Thyroid gland (tissue), 4 donors: ENCODE measurements at regions not wholly inside any gene's neighbourhood (a gene's known extent, or its start where the extent isn't known, plus 50 kb on each side); places are given as distances from the start of the nearest gene placed in this dataset.

ENCODE experiments used
- DNase-seq, 2 donors: peaks; one replicate each; pipeline ENCODE4 v3.0.0-alpha.2; 2019
- H3K27ac ChIP-seq, 3 donors: fragments of 200-600 bp; sonication (generic); 1 replicate in 2 of 3; 2 replicates in 1 of 3; pipeline ENCODE4 v1.5.1; 2016 to 2019; ENCODE audit warnings: mild to moderate bottlenecking in 1 of 3, moderate library complexity in 1 of 3
- H3K27me3 ChIP-seq: fragments of 200-600 bp; sonication (generic); one replicate; pipeline ENCODE4 v1.5.1; 2019
- H3K36me3 ChIP-seq, 2 donors: fragments of 200-600 bp; sonication (generic); one replicate each; pipeline ENCODE4 v1.5.1; 2016 to 2019
- H3K4me1 ChIP-seq, 2 donors: fragments of 200-600 bp; sonication (generic); one replicate each; pipeline ENCODE4 v1.5.1; 2017 to 2019
- H3K4me3 ChIP-seq, 3 donors: fragments of 200-600 bp; sonication (generic); replicated peaks in 1 of 3; 1 replicate in 2 of 3; 2 replicates in 1 of 3; pipeline ENCODE4 v1.5.1; 2016; ENCODE audit warnings: mild to moderate bottlenecking in 1 of 3
- H3K9me3 ChIP-seq: fragments of 200-600 bp; sonication (generic); one replicate; pipeline ENCODE4 v1.5.1; 2017
- POLR2A ChIP-seq, 2 donors: fragments of 450-650 bp; IDR thresholded peaks; one replicate each; pipeline ENCODE4 v1.6.1; 2017; ENCODE audit warnings: antibody characterized with exemption in 2 of 2, mild to moderate bottlenecking in 2 of 2, moderate library complexity in 1 of 2
- WGBS, 2 donors: methylation state at CpG; one replicate each; pipeline ENCODE4 v1.1.5; 2017; 5-methylcytosine and 5-hydroxymethylcytosine counted together
- intact Hi-C: fragments of 100-400 bp; cut with DNase I; formaldehyde crosslinking; loops from one replicate; pipeline ENCODE4 v1.15.1; 2023
- TF ChIP-seq, protein P1 (sequence below), 6 experiments: fragments of 200-600 bp in 3 of 6; fragments of 450-650 bp in 3 of 6; sonication (generic) in 3 of 6; IDR thresholded peaks; one replicate each; pipeline ENCODE4 v1.5.1; 2016 to 2019; ENCODE audit warnings: antibody characterized with exemption in 6 of 6, mild to moderate bottlenecking in 2 of 6, inconsistent platforms in 1 of 6, moderate library complexity in 1 of 6

DNA sequence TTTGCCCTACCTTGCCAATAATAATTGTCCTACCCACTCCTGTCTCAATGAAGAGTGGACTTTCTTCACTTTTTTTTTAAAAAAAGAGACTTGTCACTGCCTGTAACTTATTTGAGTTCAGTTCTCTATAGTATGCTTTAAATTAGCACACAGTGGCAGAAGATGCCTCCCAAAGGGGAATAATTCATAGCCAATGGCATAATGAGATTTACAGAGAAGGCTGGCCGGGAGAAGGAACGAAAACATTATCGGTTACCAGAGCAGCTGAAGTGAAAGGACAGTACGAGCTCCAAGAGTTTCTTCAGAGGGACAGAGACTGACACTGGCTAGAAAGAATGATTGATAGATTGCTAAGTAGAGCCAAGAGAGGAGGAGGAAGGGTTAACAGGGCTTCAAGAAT is 356.3 kb downstream of the EMP1 start:
- Histone ChIP-seq H3K27me3 (no peaks in the 10 kb centered on the region), H3K9me3 (no peaks in the 10 kb centered on the region), H3K27ac (no peak overlapping the region), H3K36me3 (no peaks in the 10 kb centered on the region), H3K4me1 (no peaks in the 10 kb centered on the region), H3K4me3 (no peak overlapping the region)
- DNase-seq: no peak
- intact Hi-C loops: no loop called here
- TF ChIP-seq, protein P1, sequence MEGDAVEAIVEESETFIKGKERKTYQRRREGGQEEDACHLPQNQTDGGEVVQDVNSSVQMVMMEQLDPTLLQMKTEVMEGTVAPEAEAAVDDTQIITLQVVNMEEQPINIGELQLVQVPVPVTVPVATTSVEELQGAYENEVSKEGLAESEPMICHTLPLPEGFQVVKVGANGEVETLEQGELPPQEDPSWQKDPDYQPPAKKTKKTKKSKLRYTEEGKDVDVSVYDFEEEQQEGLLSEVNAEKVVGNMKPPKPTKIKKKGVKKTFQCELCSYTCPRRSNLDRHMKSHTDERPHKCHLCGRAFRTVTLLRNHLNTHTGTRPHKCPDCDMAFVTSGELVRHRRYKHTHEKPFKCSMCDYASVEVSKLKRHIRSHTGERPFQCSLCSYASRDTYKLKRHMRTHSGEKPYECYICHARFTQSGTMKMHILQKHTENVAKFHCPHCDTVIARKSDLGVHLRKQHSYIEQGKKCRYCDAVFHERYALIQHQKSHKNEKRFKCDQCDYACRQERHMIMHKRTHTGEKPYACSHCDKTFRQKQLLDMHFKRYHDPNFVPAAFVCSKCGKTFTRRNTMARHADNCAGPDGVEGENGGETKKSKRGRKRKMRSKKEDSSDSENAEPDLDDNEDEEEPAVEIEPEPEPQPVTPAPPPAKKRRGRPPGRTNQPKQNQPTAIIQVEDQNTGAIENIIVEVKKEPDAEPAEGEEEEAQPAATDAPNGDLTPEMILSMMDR (IDR thresholded peaks at IDR 0.05): no peak
- TF ChIP-seq POLR2A (IDR thresholded peaks at IDR 0.05): no peak
- 84 to 87% methylated on average over 4 of the region's 4 CpGs for WGBS, 2 donors

DNA sequence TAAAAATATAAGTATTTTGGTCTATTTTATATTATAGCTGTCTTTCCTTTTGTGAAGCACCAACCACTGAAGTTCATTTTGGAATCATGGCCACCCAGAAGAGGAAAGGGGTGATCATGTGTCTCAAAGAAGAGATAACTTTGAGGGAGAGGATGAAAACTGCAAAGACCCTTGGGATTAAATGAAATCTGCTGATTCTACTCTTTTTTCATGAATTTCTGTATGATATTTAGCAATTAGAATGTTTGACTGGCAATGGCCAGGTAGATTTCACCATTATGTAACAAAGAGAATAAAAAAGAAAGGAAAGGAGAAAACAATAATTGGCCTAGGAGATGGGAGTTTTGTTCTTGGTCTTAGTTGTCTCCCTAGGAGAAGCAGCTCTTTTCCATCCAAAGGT is 350.8 kb downstream of the EMP1 start:
- Histone ChIP-seq H3K9me3 (no peaks in the 10 kb centered on the region), H3K36me3 (no peaks in the 10 kb centered on the region), H3K27ac (no peak overlapping the region), H3K4me3 (no peak overlapping the region), H3K4me1 (no peaks in the 10 kb centered on the region), H3K27me3 (no peaks in the 10 kb centered on the region)
- intact Hi-C loops: no loop called here
- no peak for DNase-seq
- TF ChIP-seq POLR2A (IDR thresholded peaks at IDR 0.05): no peak
- TF ChIP-seq, protein P1 (IDR thresholded peaks at IDR 0.05): no peak

DNA sequence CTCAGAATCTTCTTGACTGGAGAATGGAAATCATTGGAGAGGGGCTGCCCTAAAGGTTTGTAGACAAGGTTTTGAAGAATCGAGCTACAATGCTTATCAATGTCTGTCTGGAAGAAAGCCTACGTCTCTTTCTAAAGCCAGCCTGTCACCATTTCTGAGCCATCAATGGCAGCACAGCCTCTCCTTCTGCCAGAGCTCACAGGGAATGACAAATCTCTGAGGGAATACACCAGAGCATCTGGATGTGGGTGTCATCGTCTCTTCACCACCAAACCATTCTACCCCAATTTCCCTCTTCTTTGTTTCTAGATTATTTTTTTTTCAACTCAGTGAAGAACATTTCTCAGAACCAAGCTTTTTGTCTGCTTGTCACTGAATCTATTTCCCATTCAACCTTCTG is 349.7 kb downstream of the EMP1 start:
- TF ChIP-seq, protein P1 (IDR thresholded peaks at IDR 0.05): no peak
- no peak for TF ChIP-seq POLR2A (IDR thresholded peaks at IDR 0.05)
- Histone ChIP-seq H3K27me3 (no peaks in the 10 kb centered on the region), H3K4me3 (no peak overlapping the region), H3K4me1 (no peaks in the 10 kb centered on the region), H3K9me3 (no peaks in the 10 kb centered on the region), H3K36me3 (no peaks in the 10 kb centered on the region), H3K27ac (no peak overlapping the region)
- no peak for DNase-seq
- 87 to 94% methylated on average over 3 of the region's 3 CpGs for WGBS, 2 donors
- intact Hi-C loops: no loop called here

DNA sequence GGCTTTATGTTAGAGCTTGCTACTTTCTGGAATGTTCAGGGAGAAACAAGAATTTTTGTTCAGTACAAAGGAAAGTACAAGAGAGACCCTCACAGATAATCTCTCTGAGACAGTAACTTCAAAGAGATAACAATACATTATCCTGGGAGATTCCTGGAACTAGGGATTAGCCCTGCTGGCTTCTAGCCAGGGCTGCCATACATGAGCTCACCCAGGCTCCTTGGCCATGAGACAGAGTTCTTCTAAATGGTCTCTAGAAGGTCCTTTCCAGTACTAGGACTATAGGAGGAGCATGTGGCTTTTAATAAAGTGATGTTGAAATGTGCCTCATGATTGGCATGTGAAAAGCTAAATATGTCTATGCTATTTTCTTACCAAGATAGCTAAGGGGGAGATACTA is 342.5 kb downstream of the EMP1 start:
- intact Hi-C loops: no loop called here
- no peaks in the 10 kb centered on the region for H3K27me3 ChIP-seq
- H3K36me3 ChIP-seq: no peaks in the 10 kb centered on the region
- DNase-seq: no peak
- H3K4me3 ChIP-seq: no peak overlapping the region
- H3K9me3 ChIP-seq: no peaks in the 10 kb centered on the region
- TF ChIP-seq, protein P1 (IDR thresholded peaks at IDR 0.05): no peak
- TF ChIP-seq POLR2A (IDR thresholded peaks at IDR 0.05): no peak
- no peak overlapping the region for H3K27ac ChIP-seq
- peaks cover 4 to 5% of the 10 kb centered on the region in 2 donors for H3K4me1 ChIP-seq

DNA sequence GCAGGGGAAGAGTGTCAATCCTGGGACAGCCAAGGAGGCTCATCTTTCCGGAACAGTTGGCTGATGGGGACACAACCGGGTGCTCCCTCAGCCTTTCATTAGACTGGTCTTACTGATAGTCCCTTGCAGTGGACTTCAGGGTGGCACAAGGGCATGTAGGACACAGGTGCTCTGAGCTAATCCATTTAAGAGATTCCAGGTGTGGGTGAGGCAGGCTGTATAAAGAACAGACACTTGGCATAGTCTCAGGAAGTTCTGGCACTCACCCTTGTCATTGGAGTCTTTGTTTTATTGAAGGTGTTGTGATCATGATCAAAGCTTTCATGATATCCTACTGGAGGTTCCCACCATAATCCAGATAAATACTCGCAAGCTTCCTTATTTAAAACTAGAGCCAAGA is 341.6 kb downstream of the EMP1 start:
- Histone ChIP-seq H3K27me3 (no peaks in the 10 kb centered on the region), H3K36me3 (no peaks in the 10 kb centered on the region), H3K4me3 (no peak overlapping the region), H3K4me1 (peaks cover 4 to 5% of the 10 kb centered on the region in 2 donors), H3K27ac (no peak overlapping the region), H3K9me3 (no peaks in the 10 kb centered on the region)
- no peak for DNase-seq
- no peak for TF ChIP-seq POLR2A (IDR thresholded peaks at IDR 0.05)
- TF ChIP-seq, protein P1 (IDR thresholded peaks at IDR 0.05): no peak
- 91 to 98% methylated on average over 3 of the region's 3 CpGs for WGBS, 2 donors
- intact Hi-C loops: no loop called here
